IMR-90 (cell line): ENCODE measurements at regions not wholly inside any gene's neighbourhood (a gene's known extent, or its start where the extent isn't known, plus 50 kb on each side); places are given as distances from the start of the nearest gene placed in this dataset.

ENCODE experiments used
- ATAC-seq: fragments of 200-7000 bp; cut with Tn5 transposase; 2 replicates; pipeline ENCODE4 v1.9.1; 2020; ENCODE audit warnings: low read depth, mild to moderate bottlenecking, moderate library complexity
- BruUV-seq: library from RNA; stranded (reverse); fragments of 400-500 nt; replicated peaks from 2 replicates; lab custom pipeline; 2021; lab: Mats Ljungman, UMichigan
- CTCF ChIA-PET: fragments of 300-600 bp; formaldehyde crosslinking; extraction: SDS; loops from one replicate; lab custom pipeline; 2021; ENCODE audit warnings: antibody characterized with exemption; lab: Yijun Ruan, JAX
- POLR2A ChIA-PET: fragments of 300-600 bp; sonication (Branson Sonifier 250); formaldehyde crosslinking; loops from one replicate; lab custom pipeline; 2022; ENCODE audit warnings: antibody characterized with exemption; ENCODE audit not compliant: unreplicated experiment; lab: Charles Lee
- DNase-seq: peaks from one replicate; pipeline ENCODE4 v3.0.0; 2013
- H2AFZ ChIP-seq: replicated peaks from 2 replicates; pipeline ENCODE3; 2013; ENCODE audit warnings: low read length, mild to moderate bottlenecking; ENCODE audit not compliant: poor library complexity
- H2AK5ac ChIP-seq: 2 replicates; pipeline ENCODE4 v1.6.1; 2013; ENCODE audit warnings: low read depth, low read length, inconsistent platforms
- H2AK9ac ChIP-seq: replicated peaks from 2 replicates; pipeline ENCODE3; 2013; ENCODE audit warnings: mild to moderate bottlenecking, low read depth, low read length, moderate library complexity; ENCODE audit not compliant: poor library complexity
- H2BK120ac ChIP-seq: 2 replicates; pipeline ENCODE4 v1.6.1; 2013; ENCODE audit warnings: low read depth, low read length, inconsistent platforms
- H2BK15ac ChIP-seq: 3 replicates; pipeline ENCODE4 v1.6.1; 2013; ENCODE audit warnings: low read depth, low read length, inconsistent platforms
- H2BK20ac ChIP-seq: 2 replicates; pipeline ENCODE4 v1.6.1; 2013; ENCODE audit warnings: low read depth, mild to moderate bottlenecking, inconsistent platforms, low read length, moderate library complexity
- H2BK5ac ChIP-seq: 2 replicates; pipeline ENCODE4 v1.6.1; 2013; ENCODE audit warnings: mild to moderate bottlenecking, low read depth, low read length, inconsistent platforms; ENCODE audit not compliant: poor library complexity, severe bottlenecking
- H3K14ac ChIP-seq: replicated peaks from 2 replicates; pipeline ENCODE4 v1.6.1; 2013; ENCODE audit warnings: low read depth, low read length, inconsistent platforms
- H3K18ac ChIP-seq: 2 replicates; pipeline ENCODE4 v1.6.1; 2013; ENCODE audit warnings: low read depth, low read length, control low read depth
- H3K23ac ChIP-seq: 2 replicates; pipeline ENCODE4 v1.6.1; 2013; ENCODE audit warnings: low read depth, low read length, inconsistent platforms
- H3K27ac ChIP-seq: 2 replicates; pipeline ENCODE4 v1.5.1; 2013; ENCODE audit warnings: mild to moderate bottlenecking, control low read depth, low read length; ENCODE audit not compliant: insufficient read depth
- H3K27me3 ChIP-seq: 2 replicates; pipeline ENCODE4 v1.6.1; 2013; ENCODE audit warnings: low read length; ENCODE audit not compliant: control insufficient read depth, insufficient read depth
- H3K36me3 ChIP-seq: 2 replicates; pipeline ENCODE4 v1.6.1; 2013; ENCODE audit warnings: low read length, mixed read lengths; ENCODE audit not compliant: control insufficient read depth, insufficient read depth
- H3K4ac ChIP-seq: 2 replicates; pipeline ENCODE4 v1.6.1; 2013; ENCODE audit warnings: low read depth, low read length, inconsistent platforms
- H3K4me1 ChIP-seq: 2 replicates; pipeline ENCODE4 v1.6.1; 2013; ENCODE audit warnings: low read length, mixed read lengths; ENCODE audit not compliant: control insufficient read depth, insufficient read depth
- H3K4me2 ChIP-seq: 2 replicates; pipeline ENCODE4 v1.6.1; 2013; ENCODE audit warnings: low read depth, mild to moderate bottlenecking, control low read depth, low read length, moderate library complexity
- H3K4me3 ChIP-seq: 2 replicates; pipeline ENCODE4 v1.5.1; 2013; ENCODE audit warnings: low read depth, mild to moderate bottlenecking, control low read depth, low read length, moderate library complexity; ENCODE audit not compliant: insufficient read depth
- H3K56ac ChIP-seq: 2 replicates; pipeline ENCODE4 v1.6.1; 2013; ENCODE audit warnings: low read length, inconsistent platforms; ENCODE audit not compliant: insufficient read depth; ENCODE audit errors: extremely low read depth
- H3K79me1 ChIP-seq, 2 experiments: 2 replicates each; pipeline ENCODE4 v1.6.1; 2013; ENCODE audit warnings: low read length in 2 of 2, inconsistent platforms in 1 of 2, low read depth in 1 of 2
- H3K9ac ChIP-seq: 2 replicates; pipeline ENCODE4 v1.6.1; 2013; ENCODE audit warnings: low read depth, low read length, control low read depth
- H3K9me1 ChIP-seq: 2 replicates; pipeline ENCODE4 v1.6.1; 2013; ENCODE audit warnings: low read length, inconsistent platforms; ENCODE audit not compliant: insufficient read depth
- H3K9me3 ChIP-seq: 2 replicates; pipeline ENCODE4 v1.6.1; 2013; ENCODE audit warnings: low read length; ENCODE audit not compliant: control insufficient read depth, insufficient read depth
- H4K20me1 ChIP-seq: 2 replicates; pipeline ENCODE4 v1.6.1; 2013; ENCODE audit warnings: low read length, inconsistent platforms; ENCODE audit not compliant: insufficient read depth
- H4K5ac ChIP-seq: 2 replicates; pipeline ENCODE4 v1.6.1; 2013; ENCODE audit warnings: mild to moderate bottlenecking, low read depth, low read length, control low read depth
- H4K8ac ChIP-seq, 2 experiments: 2 replicates each; pipeline ENCODE4 v1.6.1; 2013; ENCODE audit warnings: low read depth in 2 of 2, low read length in 2 of 2, control low read depth in 1 of 2, inconsistent platforms in 1 of 2
- H4K91ac ChIP-seq: 2 replicates; pipeline ENCODE4 v1.6.1; 2013; ENCODE audit warnings: low read depth, low read length, inconsistent platforms; ENCODE audit not compliant: insufficient read depth
- BHLHE40 ChIP-seq: fragments of 150-350 bp; IDR thresholded peaks from 2 replicates; pipeline ENCODE4 v1.6.1; 2016; ENCODE audit warnings: mild to moderate bottlenecking, low read depth, low read length
- CEBPB ChIP-seq: IDR thresholded peaks from 2 replicates; pipeline ENCODE4 v1.6.1; 2012; ENCODE audit warnings: low read depth, low read length, improper control_type of control experiment
- CHD1 ChIP-seq: IDR thresholded peaks from 2 replicates; pipeline ENCODE4 v1.6.1; 2012; ENCODE audit warnings: low read depth, low read length, improper control_type of control experiment
- FOS ChIP-seq: fragments of 150-350 bp; IDR thresholded peaks from 2 replicates; pipeline ENCODE4 v1.6.1; 2016; ENCODE audit warnings: low read depth, low read length
- MAZ ChIP-seq: IDR thresholded peaks from 2 replicates; pipeline ENCODE4 v1.6.1; 2012; ENCODE audit warnings: low read depth, mild to moderate bottlenecking, low read length, improper control_type of control experiment, moderate library complexity, borderline replicate concordance
- MXI1 ChIP-seq: IDR thresholded peaks from 2 replicates; pipeline ENCODE4 v1.6.1; 2012; ENCODE audit warnings: low read depth, mild to moderate bottlenecking, low read length, moderate library complexity, borderline replicate concordance
- NFE2L2 ChIP-seq: fragments of 150-350 bp; IDR thresholded peaks from 2 replicates; pipeline ENCODE4 v1.6.1; 2016; ENCODE audit warnings: low read depth, mild to moderate bottlenecking, low read length
- POLR2A ChIP-seq: IDR thresholded peaks from 2 replicates; pipeline ENCODE4 v1.6.1; 2012; ENCODE audit warnings: mild to moderate bottlenecking, low read depth, low read length
- RAD21 ChIP-seq: IDR thresholded peaks from 2 replicates; pipeline ENCODE4 v1.6.1; 2012; ENCODE audit warnings: low read length, improper control_type of control experiment
- RCOR1 ChIP-seq: IDR thresholded peaks from 2 replicates; pipeline ENCODE4 v1.6.1; 2012; ENCODE audit warnings: mild to moderate bottlenecking, low read length, improper control_type of control experiment; ENCODE audit not compliant: insufficient replicate concordance
- RFX5 ChIP-seq: IDR thresholded peaks from 2 replicates; pipeline ENCODE4 v1.8.0; 2012; ENCODE audit warnings: low read depth, mild to moderate bottlenecking, low read length, moderate library complexity
- SMC3 ChIP-seq: fragments of 150-350 bp; IDR thresholded peaks from 2 replicates; pipeline ENCODE4 v1.6.1; 2016; ENCODE audit warnings: low read depth, mild to moderate bottlenecking, antibody characterized with exemption, low read length, moderate library complexity
- WGBS, 2 experiments: methylation state at CpG; one replicate each; pipeline versions ENCODE4 v1.1.5 to v1.1.7; 2013; ENCODE audit warnings: missing lambda C conversion rate in 2 of 2; ENCODE audit not compliant: insufficient read length in 1 of 2; ENCODE audit errors: extremely low coverage in 2 of 2; 5-methylcytosine and 5-hydroxymethylcytosine counted together
- dilution Hi-C: fragments of 300-500 bp; cut with HindIII; formaldehyde crosslinking; loops from one replicate; pipeline ENCODE4 v1.14.3; 2018; ENCODE audit warnings: low sequenced_read_pairs; ENCODE audit not compliant: unreplicated experiment
- in situ Hi-C: fragments of 300-500 bp; cut with MboI; formaldehyde crosslinking; loops from 3 replicates; pipeline ENCODE4 v1.14.3; 2019; ENCODE audit warnings: low sequenced_read_pairs, inconsistent platforms, mixed read lengths
- intact Hi-C: fragments of 100-400 bp; cut with micrococcal nuclease; formaldehyde crosslinking; loops from 2 replicates; pipeline ENCODE4 v1.10.0; 2022
- TF ChIP-seq, protein P1 (sequence below): conservative IDR thresholded peaks from 2 replicates; pipeline ENCODE4 v1.5.1; 2012; ENCODE audit warnings: mild to moderate bottlenecking, low read depth, low read length, improper control_type of control experiment
- TF ChIP-seq, protein P2 (sequence below): fragments of 150-350 bp; IDR thresholded peaks from 2 replicates; pipeline ENCODE4 v1.6.1; 2016; ENCODE audit warnings: low read depth, mild to moderate bottlenecking, low read length, moderate library complexity, borderline replicate concordance
- TF ChIP-seq, protein P3 (sequence below): fragments of 150-350 bp; IDR thresholded peaks from 2 replicates; pipeline ENCODE4 v1.6.1; 2017; ENCODE audit warnings: mild to moderate bottlenecking, antibody characterized with exemption, low read length, low read depth

DNA sequence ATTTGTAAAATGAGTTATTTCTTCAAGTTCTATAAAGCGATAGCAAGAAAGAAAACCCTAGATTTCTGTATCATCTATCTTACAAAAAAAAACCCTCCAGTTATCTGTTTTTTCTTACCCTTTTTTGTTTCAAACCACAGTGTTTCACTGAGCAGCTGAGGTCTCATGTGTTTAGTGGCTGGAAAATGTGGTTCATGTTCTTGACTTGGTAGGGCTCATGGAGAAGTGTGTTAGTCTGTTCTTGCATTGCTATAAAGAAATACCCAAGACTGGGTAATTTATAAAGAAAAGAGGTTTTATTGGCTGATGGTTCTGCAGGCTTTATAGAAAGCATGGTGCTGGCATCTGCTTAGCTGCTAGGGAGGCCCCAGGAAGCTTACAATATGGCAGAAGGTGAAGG is 147.3 kb upstream of the NABP1 start:
- ChIA-PET CTCF (interaction anchor here (1.1 kb wide), 1 partner anchor 8 kb away, joined by 4 read pairs; no protein-coding TSS in a partner anchor), POLR2A (no interaction called here)
- in situ Hi-C loops (no loop called here), dilution Hi-C loops (no loop called here), intact Hi-C loops (no loop called here)
- Histone ChIP-seq H2BK120ac (no peak overlapping the region), H2AK5ac (no peak overlapping the region), H4K91ac (no peak overlapping the region), H3K14ac (no peak overlapping the region), H3K9me1 (no peaks in the 10 kb centered on the region), H3K18ac (no peak overlapping the region), H3K36me3 (no peaks in the 10 kb centered on the region), H3K23ac (no peak overlapping the region), H3K4me2 (no peak overlapping the region), H3K79me1 (no peaks in the 10 kb centered on the region), H3K9ac (no peak overlapping the region), H3K4ac (no peak overlapping the region), H2AK9ac (no peak overlapping the region), H2AFZ (no peak overlapping the region), H4K5ac (no peak overlapping the region), H2BK20ac (no peak overlapping the region), H2BK15ac (no peak overlapping the region), H4K8ac (no peak overlapping the region), H2BK5ac (no peak overlapping the region), H4K20me1 (no peaks in the 10 kb centered on the region), H3K56ac (no peak overlapping the region), H3K27me3 (peaks cover 5% of the 10 kb centered on the region), H3K9me3 (no peaks in the 10 kb centered on the region), H3K4me3 (no peak overlapping the region), H3K27ac (no peak overlapping the region), H3K4me1 (no peaks in the 10 kb centered on the region)
- BruUV-seq, result no TSS peak
- no CpG with 5 or more reads among the region's 1 CpG for WGBS, 2 experiments
- ATAC-seq, result no peak
- no peak for DNase-seq
- TF ChIP-seq FOS (no peak), MXI1 (no peak), POLR2A (no peak), RCOR1 (no peak), NFE2L2 (no peak), BHLHE40 (no peak), CHD1 (no peak), SMC3 (no peak), RFX5 (no peak), CEBPB (no peak), RAD21 (no peak), MAZ (no peak)
- TF ChIP-seq, protein P1, sequence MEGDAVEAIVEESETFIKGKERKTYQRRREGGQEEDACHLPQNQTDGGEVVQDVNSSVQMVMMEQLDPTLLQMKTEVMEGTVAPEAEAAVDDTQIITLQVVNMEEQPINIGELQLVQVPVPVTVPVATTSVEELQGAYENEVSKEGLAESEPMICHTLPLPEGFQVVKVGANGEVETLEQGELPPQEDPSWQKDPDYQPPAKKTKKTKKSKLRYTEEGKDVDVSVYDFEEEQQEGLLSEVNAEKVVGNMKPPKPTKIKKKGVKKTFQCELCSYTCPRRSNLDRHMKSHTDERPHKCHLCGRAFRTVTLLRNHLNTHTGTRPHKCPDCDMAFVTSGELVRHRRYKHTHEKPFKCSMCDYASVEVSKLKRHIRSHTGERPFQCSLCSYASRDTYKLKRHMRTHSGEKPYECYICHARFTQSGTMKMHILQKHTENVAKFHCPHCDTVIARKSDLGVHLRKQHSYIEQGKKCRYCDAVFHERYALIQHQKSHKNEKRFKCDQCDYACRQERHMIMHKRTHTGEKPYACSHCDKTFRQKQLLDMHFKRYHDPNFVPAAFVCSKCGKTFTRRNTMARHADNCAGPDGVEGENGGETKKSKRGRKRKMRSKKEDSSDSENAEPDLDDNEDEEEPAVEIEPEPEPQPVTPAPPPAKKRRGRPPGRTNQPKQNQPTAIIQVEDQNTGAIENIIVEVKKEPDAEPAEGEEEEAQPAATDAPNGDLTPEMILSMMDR, result no peak
- TF ChIP-seq, protein P2, sequence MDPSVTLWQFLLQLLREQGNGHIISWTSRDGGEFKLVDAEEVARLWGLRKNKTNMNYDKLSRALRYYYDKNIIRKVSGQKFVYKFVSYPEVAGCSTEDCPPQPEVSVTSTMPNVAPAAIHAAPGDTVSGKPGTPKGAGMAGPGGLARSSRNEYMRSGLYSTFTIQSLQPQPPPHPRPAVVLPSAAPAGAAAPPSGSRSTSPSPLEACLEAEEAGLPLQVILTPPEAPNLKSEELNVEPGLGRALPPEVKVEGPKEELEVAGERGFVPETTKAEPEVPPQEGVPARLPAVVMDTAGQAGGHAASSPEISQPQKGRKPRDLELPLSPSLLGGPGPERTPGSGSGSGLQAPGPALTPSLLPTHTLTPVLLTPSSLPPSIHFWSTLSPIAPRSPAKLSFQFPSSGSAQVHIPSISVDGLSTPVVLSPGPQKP, result no peak
- TF ChIP-seq, protein P3, sequence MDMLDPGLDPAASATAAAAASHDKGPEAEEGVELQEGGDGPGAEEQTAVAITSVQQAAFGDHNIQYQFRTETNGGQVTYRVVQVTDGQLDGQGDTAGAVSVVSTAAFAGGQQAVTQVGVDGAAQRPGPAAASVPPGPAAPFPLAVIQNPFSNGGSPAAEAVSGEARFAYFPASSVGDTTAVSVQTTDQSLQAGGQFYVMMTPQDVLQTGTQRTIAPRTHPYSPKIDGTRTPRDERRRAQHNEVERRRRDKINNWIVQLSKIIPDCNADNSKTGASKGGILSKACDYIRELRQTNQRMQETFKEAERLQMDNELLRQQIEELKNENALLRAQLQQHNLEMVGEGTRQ, result no peak
